RWPE2 (cell line): ENCODE measurements at regions not wholly inside any gene's neighbourhood (a gene's known extent, or its start where the extent isn't known, plus 50 kb on each side); places are given as distances from the start of the nearest gene placed in this dataset.

ENCODE experiments used
- ATAC-seq: fragments of 200-7000 bp; cut with Tn5 transposase; 3 replicates; pipeline ENCODE4 v1.9.1; 2021; ENCODE audit warnings: low read depth
- DNase-seq: peaks from one replicate; pipeline ENCODE4 v3.0.0-alpha.2; 2020; ENCODE audit warnings: low spot score
- H3K27ac ChIP-seq: fragments of 450-650 bp; 2 replicates; pipeline ENCODE4 v1.5.1; 2017; ENCODE audit warnings: mild to moderate bottlenecking; ENCODE audit not compliant: poor library complexity, severe bottlenecking
- H3K27me3 ChIP-seq: fragments of 250-450 bp; sonication (Bioruptor Pico); 2 replicates; pipeline ENCODE4 v1.5.1; 2021; ENCODE audit warnings: mild to moderate bottlenecking, moderate library complexity; ENCODE audit not compliant: insufficient read depth, poor library complexity, severe bottlenecking
- H3K36me3 ChIP-seq: fragments of 250-450 bp; sonication (Bioruptor Pico); 2 replicates; pipeline ENCODE4 v1.5.1; 2020; ENCODE audit warnings: low read depth, mild to moderate bottlenecking, moderate library complexity
- H3K4me1 ChIP-seq: fragments of 250-450 bp; sonication (Bioruptor Pico); 2 replicates; pipeline ENCODE4 v1.5.1; 2021; ENCODE audit warnings: mild to moderate bottlenecking, moderate library complexity; ENCODE audit not compliant: insufficient read depth, poor library complexity, severe bottlenecking
- H3K4me3 ChIP-seq: fragments of 250-450 bp; sonication (Bioruptor Pico); 2 replicates; pipeline ENCODE4 v1.5.1; 2021; ENCODE audit warnings: mild to moderate bottlenecking, moderate library complexity; ENCODE audit not compliant: severe bottlenecking
- H3K9me3 ChIP-seq: fragments of 250-450 bp; sonication (Bioruptor Pico); 2 replicates; pipeline ENCODE4 v1.5.1; 2021; ENCODE audit warnings: mild to moderate bottlenecking, moderate library complexity; ENCODE audit not compliant: severe bottlenecking
- CTCF ChIP-seq: fragments of 450-650 bp; IDR thresholded peaks from one replicate; pipeline ENCODE4 v1.5.1; 2017; ENCODE audit warnings: mild to moderate bottlenecking, moderate library complexity; ENCODE audit not compliant: poor library complexity, severe bottlenecking

- ATAC-seq, result no peak
- H3K4me1 ChIP-seq, result no peaks in the 10 kb centered on the region
- no peaks in the 10 kb centered on the region for H3K27me3 ChIP-seq
Observed at GRCh38 chr3:144317961-144318360, 346.3 kb downstream of the DIPK2A start.

GRCh38 chr3:144324076-144324475, 352.5 kb downstream of the DIPK2A start:
- H3K4me1 ChIP-seq, result no peaks in the 10 kb centered on the region
- no peaks in the 10 kb centered on the region for H3K27me3 ChIP-seq
- H3K4me3 ChIP-seq, result no peak overlapping the region
- ATAC-seq, result peak; percentile 82
- H3K9me3 ChIP-seq, result no peaks in the 10 kb centered on the region
- no peaks in the 10 kb centered on the region for H3K36me3 ChIP-seq
- no peak for TF ChIP-seq CTCF
- no peak for DNase-seq
- no peak overlapping the region for H3K27ac ChIP-seq

More at GRCh38 chr3:144317961-144318360, 346.3 kb downstream of the DIPK2A start:
- Histone ChIP-seq H3K4me3 (no peak overlapping the region), H3K36me3 (no peaks in the 10 kb centered on the region), H3K9me3 (no peaks in the 10 kb centered on the region), H3K27ac (no peak overlapping the region)
- no peak for DNase-seq
- no peak for TF ChIP-seq CTCF

GRCh38 chr3:144332868-144333267, 361.2 kb downstream of the DIPK2A start:
- no peak for TF ChIP-seq CTCF
- DNase-seq, result no peak
- Histone ChIP-seq H3K4me3 (no peak overlapping the region), H3K27ac (no peak overlapping the region), H3K27me3 (no peaks in the 10 kb centered on the region), H3K4me1 (no peaks in the 10 kb centered on the region), H3K36me3 (no peaks in the 10 kb centered on the region), H3K9me3 (no peaks in the 10 kb centered on the region)
- ATAC-seq, result no peak

- no peak for TF ChIP-seq CTCF
- no peaks in the 10 kb centered on the region for H3K9me3 ChIP-seq
- ATAC-seq (no peak), DNase-seq (no peak)
- H3K27ac ChIP-seq, result no peak overlapping the region
- H3K27me3 ChIP-seq, result no peaks in the 10 kb centered on the region
- no peak overlapping the region for H3K4me3 ChIP-seq
- no peaks in the 10 kb centered on the region for H3K36me3 ChIP-seq
- no peaks in the 10 kb centered on the region for H3K4me1 ChIP-seq
Observed at GRCh38 chr3:144341471-144341870, 369.8 kb downstream of the DIPK2A start.

- Histone ChIP-seq H3K36me3 (no peaks in the 10 kb centered on the region), H3K4me3 (no peak overlapping the region), H3K4me1 (no peaks in the 10 kb centered on the region), H3K27ac (no peak overlapping the region), H3K27me3 (no peaks in the 10 kb centered on the region), H3K9me3 (no peaks in the 10 kb centered on the region)
- no peak for ATAC-seq
- TF ChIP-seq CTCF, result no peak
- DNase-seq, result no peak
Observed at GRCh38 chr3:144343343-144343742, 371.7 kb downstream of the DIPK2A start.
